GM18505 (cell line): ENCODE measurements at regions not wholly inside any gene's neighbourhood (a gene's known extent, or its start where the extent isn't known, plus 50 kb on each side); places are given as distances from the start of the nearest gene placed in this dataset.

Experiments used
- ATAC-seq: cut with Tn5 transposase; IDR thresholded peaks from one replicate; pipeline ENCODE4 v1.9.1; 2021; ENCODE audit not compliant: unreplicated experiment
- POLR2A ChIP-seq: IDR thresholded peaks from 4 replicates; pipeline ENCODE4 v1.6.1; 2011; ENCODE audit warnings: borderline replicate concordance; ENCODE audit not compliant: insufficient read depth, insufficient read length; ENCODE audit errors: extremely low read depth

DNA sequence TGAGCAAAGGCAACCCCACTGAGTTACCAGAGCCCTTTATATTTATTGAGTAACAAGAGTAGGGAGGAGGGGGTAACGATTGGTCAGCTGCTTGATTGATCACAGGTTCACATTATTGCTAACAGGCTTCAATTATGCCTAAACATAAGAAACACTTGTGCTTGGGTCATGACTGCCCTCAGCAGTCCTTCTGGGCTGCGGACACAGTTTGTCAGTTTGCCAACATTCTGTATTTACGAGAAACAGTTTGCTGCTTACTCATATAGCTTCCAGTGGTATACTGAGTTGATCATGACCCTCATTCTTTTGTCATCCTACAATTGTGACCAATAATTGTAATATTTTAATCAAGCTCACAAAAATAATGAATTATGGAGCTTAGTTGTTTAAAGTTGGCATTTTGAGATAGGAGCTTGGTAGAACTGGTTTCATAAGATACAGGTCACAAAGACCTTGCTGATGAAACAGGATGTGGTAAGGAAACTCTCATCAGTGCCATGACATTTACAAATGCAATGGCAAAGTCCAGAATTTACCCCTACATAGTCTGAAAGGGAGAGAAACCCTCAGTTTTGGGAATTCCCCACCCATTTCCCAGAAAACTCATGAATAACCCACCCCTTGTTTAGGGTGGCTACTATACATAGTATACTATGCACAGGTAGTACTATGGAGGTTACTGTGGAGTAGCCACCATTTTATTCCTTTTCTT, 1421.0 kb upstream of the FLRT2 start:
- ATAC-seq = no peak
- TF ChIP-seq POLR2A = no peak

DNA sequence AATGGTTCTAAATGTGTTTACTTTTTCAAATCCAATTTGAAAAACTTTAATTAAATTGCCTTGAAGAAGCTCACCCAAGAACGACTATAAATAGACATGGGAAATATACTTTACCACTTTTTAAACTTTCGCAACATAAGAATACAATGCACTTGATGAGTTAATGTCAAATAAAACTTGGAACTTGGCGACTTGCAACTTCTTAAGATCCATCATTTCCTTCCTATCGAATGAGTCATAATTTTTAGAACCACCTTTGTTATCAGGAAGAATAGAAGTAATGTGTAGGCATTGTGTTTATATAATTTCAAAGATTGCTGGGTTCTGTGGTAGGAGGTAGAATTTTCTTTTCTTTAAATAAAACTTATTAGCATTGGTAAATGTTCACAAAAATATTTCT, 1417.4 kb upstream of the FLRT2 start:
- no peak for ATAC-seq
- TF ChIP-seq POLR2A = no peak

DNA sequence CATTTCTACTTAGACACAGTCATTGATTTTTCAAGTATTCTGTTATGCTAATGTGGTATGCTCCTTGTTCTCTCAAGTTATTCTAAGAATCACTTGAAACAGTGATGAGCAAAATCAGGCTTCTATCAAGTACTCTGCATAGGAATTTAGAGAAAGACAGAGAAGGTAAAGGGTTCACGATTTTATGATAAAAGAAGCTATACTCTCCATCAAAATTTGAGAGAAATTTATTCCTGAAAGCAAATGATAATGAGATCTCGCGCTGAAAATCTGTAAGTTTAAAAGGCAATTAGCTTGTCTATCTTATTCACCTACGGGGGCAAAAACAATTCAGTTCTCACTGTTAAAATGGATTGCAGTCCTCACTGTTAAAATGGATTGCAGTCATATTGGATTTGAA, 1404.3 kb upstream of the FLRT2 start:
- no peak for TF ChIP-seq POLR2A
- ATAC-seq = no peak

DNA sequence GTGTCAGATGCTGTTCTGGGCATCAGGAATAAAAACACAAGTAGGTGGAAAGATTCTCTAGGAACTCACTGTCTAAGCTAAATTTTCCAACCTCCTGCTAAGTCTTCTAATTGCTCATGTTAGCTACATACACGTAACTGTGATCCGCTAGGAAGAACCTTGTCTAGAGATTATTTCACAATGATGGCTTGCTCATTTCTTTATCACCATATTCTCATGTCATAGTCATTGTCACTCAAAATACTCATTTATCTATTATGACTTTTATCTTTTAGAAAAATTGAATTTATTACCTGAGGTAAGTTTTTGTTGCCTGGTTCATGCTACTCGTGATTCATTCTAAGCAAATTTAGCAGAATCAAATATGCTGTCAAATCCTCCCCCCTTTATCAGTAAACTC, 1402.4 kb upstream of the FLRT2 start:
- ATAC-seq = no peak
- no peak for TF ChIP-seq POLR2A

DNA sequence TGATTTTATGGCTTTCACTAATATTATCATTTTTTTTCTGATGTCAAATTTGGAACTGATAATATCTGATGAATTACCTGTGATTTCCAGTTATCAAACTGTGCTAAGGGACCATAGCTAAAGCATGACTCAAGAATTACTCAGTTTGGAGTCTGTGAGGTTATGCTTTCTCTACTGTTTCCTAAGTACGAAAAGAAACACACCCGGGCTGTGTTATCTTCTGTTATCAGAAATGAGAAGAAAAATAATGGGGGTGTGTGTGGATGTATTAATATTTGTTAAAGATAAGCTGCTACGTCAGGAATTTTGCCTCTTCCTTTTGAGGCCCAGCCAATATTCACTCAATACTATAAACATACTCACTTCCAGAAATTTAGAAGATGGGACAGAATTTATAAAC, 1401.9 kb upstream of the FLRT2 start:
- no peak for ATAC-seq
- TF ChIP-seq POLR2A = no peak

DNA sequence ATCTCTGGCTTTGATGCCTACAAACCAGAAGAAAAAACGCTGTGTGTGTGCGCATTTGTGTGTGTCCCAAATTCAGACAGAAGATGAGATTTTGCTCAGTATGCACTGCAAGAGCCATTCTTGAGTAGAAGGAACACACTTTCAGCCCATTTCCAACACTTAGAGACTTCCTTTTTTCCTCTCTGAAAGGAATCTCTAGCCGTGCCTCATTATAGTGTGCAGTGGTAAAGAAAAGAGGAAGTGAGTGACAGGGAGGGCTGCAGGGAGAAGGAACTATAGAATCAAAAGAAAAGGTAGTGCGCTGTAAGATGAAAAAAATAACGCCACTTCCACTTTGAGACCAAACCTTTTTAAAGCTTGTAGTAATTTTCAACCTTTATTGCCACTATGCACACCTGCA, 1400.9 kb upstream of the FLRT2 start:
- no peak for ATAC-seq
- TF ChIP-seq POLR2A = no peak

DNA sequence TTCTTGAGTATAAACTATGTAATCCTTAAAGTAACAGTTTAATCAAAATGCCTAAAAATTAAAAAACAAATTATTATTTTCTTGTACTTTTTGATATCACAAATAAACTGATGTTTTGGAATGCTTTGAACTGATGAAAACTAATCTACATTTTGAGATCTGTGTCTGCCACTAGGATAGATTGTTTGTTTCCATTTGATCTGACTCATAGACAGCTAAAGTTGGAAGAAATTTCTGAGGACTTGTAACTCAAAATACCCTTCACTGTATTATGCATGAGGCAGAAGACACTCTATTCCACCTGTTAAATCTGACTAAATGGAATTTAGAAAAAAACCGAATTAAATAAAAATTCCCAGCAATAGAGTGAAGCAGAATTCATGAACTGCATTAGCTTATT, 1400.0 kb upstream of the FLRT2 start:
- no peak for TF ChIP-seq POLR2A
- ATAC-seq = no peak

DNA sequence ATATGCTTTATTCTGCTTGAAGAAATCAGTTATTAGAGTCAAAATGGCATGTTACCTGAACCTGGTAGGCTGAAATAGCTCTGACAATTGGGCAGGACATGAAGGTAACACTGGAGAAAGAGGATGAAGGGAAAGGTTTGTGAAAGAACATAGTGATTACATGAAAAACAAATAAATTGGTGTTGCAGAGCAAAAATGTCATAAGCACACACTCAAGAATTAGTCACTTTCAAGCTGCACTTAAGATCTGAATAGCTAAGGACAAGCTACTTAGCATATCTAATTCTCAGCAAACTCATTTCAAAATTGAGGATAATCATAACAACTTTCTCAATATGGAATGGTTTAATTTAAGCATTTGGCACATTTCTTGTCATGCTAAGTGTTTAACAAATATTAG, 1398.0 kb upstream of the FLRT2 start:
- TF ChIP-seq POLR2A = no peak
- ATAC-seq = no peak

DNA sequence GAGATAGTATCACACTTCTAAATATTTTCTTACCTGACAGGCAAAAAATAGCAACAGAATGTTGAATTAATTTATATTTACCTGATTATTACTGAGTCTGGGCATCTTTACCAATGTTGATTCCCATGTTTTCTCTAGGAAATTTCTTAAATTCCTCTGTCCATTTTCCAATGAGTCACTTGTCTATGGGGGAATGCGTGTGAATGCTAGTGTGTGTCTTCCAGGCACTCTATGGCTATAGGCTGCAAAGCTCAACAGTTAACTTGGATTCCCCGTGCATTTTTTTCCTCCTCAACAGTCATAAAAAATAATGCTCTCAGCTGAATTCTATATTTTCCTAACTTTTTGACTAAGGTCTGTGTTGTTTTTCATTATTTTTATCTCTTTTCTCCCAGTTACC, 1385.8 kb upstream of the FLRT2 start:
- TF ChIP-seq POLR2A = no peak
- ATAC-seq = no peak

DNA sequence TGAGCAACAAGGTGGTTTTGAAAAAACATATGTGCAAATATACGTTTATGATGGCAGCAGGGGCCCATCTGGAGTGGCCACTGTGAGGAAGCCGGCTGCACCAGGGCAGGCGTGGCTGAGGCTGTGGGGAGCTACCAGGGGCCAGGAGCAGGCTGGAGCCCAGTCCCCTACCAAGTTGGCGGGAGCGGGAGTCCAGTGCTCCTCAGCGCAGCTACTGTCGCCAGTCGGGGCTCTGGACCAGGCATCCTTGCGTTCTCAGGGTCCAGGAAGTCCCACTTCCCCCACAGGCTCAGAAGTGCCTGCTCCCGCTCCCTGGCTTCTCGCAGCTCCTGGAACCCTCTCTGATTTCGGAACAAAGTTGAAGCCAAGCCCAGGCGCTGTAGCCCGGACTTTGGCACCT, 1377.5 kb upstream of the FLRT2 start:
- TF ChIP-seq POLR2A = no peak
- no peak for ATAC-seq

DNA sequence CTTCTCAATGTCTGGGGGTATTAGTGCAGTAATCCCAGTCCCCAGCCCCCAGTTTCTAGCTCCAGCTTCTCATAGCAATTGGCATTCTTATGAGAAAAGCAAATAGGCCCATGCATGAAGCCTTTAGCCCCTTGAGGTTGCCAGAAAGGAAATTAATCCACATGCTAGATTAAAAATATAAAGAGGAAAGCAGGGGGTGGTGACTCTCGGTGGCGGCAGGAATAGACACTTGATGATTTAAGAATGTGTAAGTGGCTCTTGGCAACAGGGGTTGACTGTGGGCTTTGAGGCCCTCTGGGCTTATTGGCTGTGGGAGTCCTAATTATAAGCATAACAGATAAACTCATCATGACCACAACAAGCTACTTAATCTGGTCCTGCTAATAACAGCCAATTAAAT, 1367.3 kb upstream of the FLRT2 start:
- ATAC-seq = no peak
- no peak for TF ChIP-seq POLR2A

DNA sequence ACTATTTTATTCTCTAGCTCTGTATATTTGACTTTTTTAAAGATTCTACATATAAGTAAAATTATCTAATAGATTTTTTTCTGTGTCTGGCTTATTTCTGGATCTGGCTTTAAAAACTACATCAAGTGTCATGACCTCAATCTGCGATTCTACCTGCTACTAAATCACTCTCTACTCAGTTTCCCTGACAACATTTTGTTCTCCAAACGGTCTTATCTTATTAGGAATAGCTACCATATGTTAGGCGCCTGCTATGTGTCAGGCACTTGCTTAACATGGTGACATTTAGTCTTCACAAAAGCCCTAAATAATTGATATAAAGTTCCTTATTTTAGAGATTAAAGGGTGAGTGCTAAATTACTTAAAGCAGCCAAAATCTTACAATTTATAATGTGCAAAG, 1362.9 kb upstream of the FLRT2 start:
- no peak for ATAC-seq
- no peak for TF ChIP-seq POLR2A

DNA sequence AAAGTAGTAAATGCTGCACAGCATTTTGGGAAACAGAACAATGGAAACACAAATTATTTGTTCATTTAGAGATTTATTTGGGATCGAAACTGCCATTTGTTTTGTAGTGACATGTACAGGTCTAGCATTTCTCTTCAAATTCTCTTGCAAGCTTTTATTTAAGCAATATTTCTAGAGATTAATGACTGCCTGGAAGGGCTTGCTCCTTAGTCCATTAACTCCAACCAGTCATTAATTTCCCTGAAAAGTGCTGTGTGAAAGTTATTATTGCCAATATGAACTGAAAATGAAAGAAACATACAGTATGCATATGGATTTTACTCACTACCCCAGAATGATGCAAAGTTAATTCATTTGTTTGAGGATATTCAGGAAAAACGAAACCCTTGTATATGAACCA, 1349.6 kb upstream of the FLRT2 start:
- no peak for ATAC-seq
- TF ChIP-seq POLR2A = no peak

DNA sequence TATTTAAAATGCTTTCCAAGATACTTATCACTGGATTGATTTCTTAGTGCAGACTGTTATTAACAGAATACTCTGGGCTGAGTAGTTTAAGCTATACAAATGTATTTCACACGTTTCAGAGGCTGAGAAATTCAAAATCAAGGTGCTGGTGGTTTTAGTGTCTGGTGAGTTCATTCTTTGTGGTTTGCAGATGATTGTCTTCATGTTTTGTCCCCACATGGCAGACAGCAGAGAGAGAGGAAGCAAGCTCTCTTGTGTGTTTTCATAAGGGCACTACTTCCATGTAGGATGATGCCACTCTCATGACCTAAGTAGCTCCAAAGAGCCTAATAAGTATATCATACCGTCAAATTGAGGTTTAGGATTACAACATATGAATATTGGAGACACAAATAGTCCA, 1348.9 kb upstream of the FLRT2 start:
- ATAC-seq = no peak
- TF ChIP-seq POLR2A = no peak

DNA sequence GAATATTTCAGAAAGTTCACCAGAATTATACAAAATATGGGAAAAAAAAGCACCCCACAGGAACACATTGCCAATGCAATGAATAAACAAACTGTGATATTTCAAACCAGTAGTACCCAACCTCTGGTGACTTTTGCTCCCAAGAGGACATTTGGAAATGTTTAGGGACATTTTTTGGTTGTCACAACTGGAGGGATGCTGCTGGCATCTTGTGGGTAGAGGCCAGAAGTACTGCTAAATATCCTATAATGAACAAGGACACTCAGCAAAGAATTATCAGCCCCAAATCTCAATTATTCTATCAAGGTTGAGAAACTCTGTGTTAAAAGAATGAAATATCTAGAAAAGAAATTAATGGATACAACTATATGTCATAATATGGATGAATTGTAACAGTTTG, 1334.4 kb upstream of the FLRT2 start:
- no peak for ATAC-seq
- no peak for TF ChIP-seq POLR2A
